ENCODE measurements at regions not wholly inside any gene's neighbourhood (a gene's known extent, or its start where the extent isn't known, plus 50 kb on each side); places are given as distances from the start of the nearest gene placed in this dataset.
"Not testable (repeated sequence)": the region's sequence is repeated elsewhere in the genome, so short reads cannot be mapped to it uniquely, and the experiment has no call there.

- peaks cover 14% of the 10 kb centered on the region for H3K27me3 ChIP-seq
Observed at GRCh38 chr11:45754741-45755140, 50.2 kb upstream of the SLC35C1 start.

GRCh38 chr11:45754261-45754709 is 50.7 kb upstream of the SLC35C1 start:
- no peaks in the 10 kb centered on the region for H3K36me3 ChIP-seq
- H3K4me1 ChIP-seq, result no peaks in the 10 kb centered on the region
- H3K27me3 ChIP-seq, result peaks cover 14% of the 10 kb centered on the region
- H3K4me3 ChIP-seq, result no peak overlapping the region
- DNase-seq, result no peak
- H3K9me3 ChIP-seq (replicated peaks), result no peaks in the 10 kb centered on the region
- H3K27ac ChIP-seq, result no peak overlapping the region

More at GRCh38 chr11:45754741-45755140, 50.2 kb upstream of the SLC35C1 start:
- H3K27ac ChIP-seq, result no peak overlapping the region
- H3K4me1 ChIP-seq, result no peaks in the 10 kb centered on the region
- DNase-seq, result no peak
- H3K4me3 ChIP-seq, result no peak overlapping the region
- H3K36me3 ChIP-seq, result no peaks in the 10 kb centered on the region
- H3K9me3 ChIP-seq (replicated peaks), result no peaks in the 10 kb centered on the region

- Histone ChIP-seq H3K27ac (no peak overlapping the region), H3K36me3 (no peaks in the 10 kb centered on the region), H3K4me3 (no peak overlapping the region), H3K9me3 (replicated peaks) (no peaks in the 10 kb centered on the region), H3K4me1 (no peaks in the 10 kb centered on the region), H3K27me3 (peaks cover 14% of the 10 kb centered on the region)
- no peak for DNase-seq
Observed at GRCh38 chr11:45752106-45752505, 52.8 kb upstream of the SLC35C1 start.

GRCh38 chr11:45751430-45751829 is 53.5 kb upstream of the SLC35C1 start:
- Histone ChIP-seq H3K4me1 (no peaks in the 10 kb centered on the region), H3K9me3 (replicated peaks) (no peaks in the 10 kb centered on the region), H3K27ac (no peak overlapping the region), H3K36me3 (no peaks in the 10 kb centered on the region), H3K27me3 (peaks cover 14% of the 10 kb centered on the region), H3K4me3 (no peak overlapping the region)
- DNase-seq, result no peak

- no peak for DNase-seq
- Histone ChIP-seq H3K9me3 (replicated peaks) (no peaks in the 10 kb centered on the region), H3K4me1 (no peaks in the 10 kb centered on the region), H3K27me3 (peaks cover 7% of the 10 kb centered on the region), H3K27ac (no peak overlapping the region), H3K4me3 (no peak overlapping the region), H3K36me3 (no peaks in the 10 kb centered on the region)
Observed at GRCh38 chr11:45750439-45750838, 54.5 kb upstream of the SLC35C1 start.

- DNase-seq, result no peak
- no peak overlapping the region for H3K4me3 ChIP-seq
- H3K27me3 ChIP-seq, result peaks cover 7% of the 10 kb centered on the region
- no peaks in the 10 kb centered on the region for H3K9me3 ChIP-seq (replicated peaks)
- H3K4me1 ChIP-seq, result no peaks in the 10 kb centered on the region
- H3K27ac ChIP-seq, result no peak overlapping the region
- no peaks in the 10 kb centered on the region for H3K36me3 ChIP-seq
Observed at GRCh38 chr11:45748801-45749200, 56.1 kb upstream of the SLC35C1 start.

GRCh38 chr11:45745065-45745811 is 59.7 kb upstream of the SLC35C1 start:
- no peaks in the 10 kb centered on the region for H3K36me3 ChIP-seq
- no peak for DNase-seq
- H3K4me1 ChIP-seq, result no peaks in the 10 kb centered on the region
- H3K9me3 ChIP-seq (replicated peaks), result no peaks in the 10 kb centered on the region
- H3K27ac ChIP-seq, result no peak overlapping the region
- peaks cover 10% of the 10 kb centered on the region for H3K27me3 ChIP-seq
- no peak overlapping the region for H3K4me3 ChIP-seq

GRCh38 chr11:45743556-45744468 is 61.1 kb upstream of the SLC35C1 start:
- no peaks in the 10 kb centered on the region for H3K4me1 ChIP-seq
- H3K36me3 ChIP-seq, result no peaks in the 10 kb centered on the region
- no peak overlapping the region for H3K27ac ChIP-seq
- peaks cover 10% of the 10 kb centered on the region for H3K27me3 ChIP-seq
- no peak for DNase-seq
- H3K9me3 ChIP-seq (replicated peaks), result no peaks in the 10 kb centered on the region
- no peak overlapping the region for H3K4me3 ChIP-seq

- H3K27me3 ChIP-seq, result peaks cover 10% of the 10 kb centered on the region
- no peak overlapping the region for H3K27ac ChIP-seq
- no peak for DNase-seq
- no peaks in the 10 kb centered on the region for H3K4me1 ChIP-seq
- H3K36me3 ChIP-seq, result no peaks in the 10 kb centered on the region
- H3K4me3 ChIP-seq, result no peak overlapping the region
- no peaks in the 10 kb centered on the region for H3K9me3 ChIP-seq (replicated peaks)
Observed at GRCh38 chr11:45741582-45741981, 63.4 kb upstream of the SLC35C1 start.

- Histone ChIP-seq H3K4me3 (no peak overlapping the region), H3K9me3 (replicated peaks) (no peaks in the 10 kb centered on the region), H3K27ac (no peak overlapping the region), H3K36me3 (no peaks in the 10 kb centered on the region), H3K27me3 (peaks cover 10% of the 10 kb centered on the region), H3K4me1 (no peaks in the 10 kb centered on the region)
- no peak for DNase-seq
Observed at GRCh38 chr11:45741032-45741431, 63.9 kb upstream of the SLC35C1 start.

GRCh38 chr11:45739866-45740265 is 65.1 kb upstream of the SLC35C1 start:
- Histone ChIP-seq H3K4me3 (no peak overlapping the region), H3K27ac (no peak overlapping the region), H3K9me3 (replicated peaks) (no peaks in the 10 kb centered on the region), H3K27me3 (peaks cover 10% of the 10 kb centered on the region), H3K4me1 (no peaks in the 10 kb centered on the region), H3K36me3 (no peaks in the 10 kb centered on the region)
- no peak for DNase-seq

GRCh38 chr11:45739071-45739470 is 65.9 kb upstream of the SLC35C1 start:
- not testable (repeated sequence) for H3K27ac ChIP-seq; H3K4me3 ChIP-seq; H3K9me3 ChIP-seq (replicated peaks); H3K4me1 ChIP-seq; H3K36me3 ChIP-seq; H3K27me3 ChIP-seq; DNase-seq

GRCh38 chr11:45738194-45738593 is 66.8 kb upstream of the SLC35C1 start:
- H3K4me3 ChIP-seq; H3K9me3 ChIP-seq (replicated peaks); H3K4me1 ChIP-seq; H3K27ac ChIP-seq; DNase-seq; H3K36me3 ChIP-seq; H3K27me3 ChIP-seq: not testable (repeated sequence)

GRCh38 chr11:45737056-45737455 is 67.9 kb upstream of the SLC35C1 start:
- Histone ChIP-seq H3K4me1 (no peaks in the 10 kb centered on the region), H3K4me3 (no peak overlapping the region)
- DNase-seq, result no peak

GRCh38 chr11:45736424-45736823 is 68.5 kb upstream of the SLC35C1 start:
- DNase-seq, result no peak
- no peaks in the 10 kb centered on the region for H3K27me3 ChIP-seq
- no peaks in the 10 kb centered on the region for H3K4me1 ChIP-seq
- no peak overlapping the region for H3K27ac ChIP-seq
- H3K36me3 ChIP-seq, result no peaks in the 10 kb centered on the region
- no peak overlapping the region for H3K4me3 ChIP-seq
- H3K9me3 ChIP-seq (replicated peaks), result no peaks in the 10 kb centered on the region

More at GRCh38 chr11:45737056-45737455, 67.9 kb upstream of the SLC35C1 start:
- no peaks in the 10 kb centered on the region for H3K9me3 ChIP-seq (replicated peaks)
- no peaks in the 10 kb centered on the region for H3K36me3 ChIP-seq
- H3K27me3 ChIP-seq, result no peaks in the 10 kb centered on the region; the same call in 1 of the 2 replicates
- no peak overlapping the region for H3K27ac ChIP-seq

Data from SJCRH30 (cell line).